RWPE2 (cell line): ENCODE measurements at regions not wholly inside any gene's neighbourhood (a gene's known extent, or its start where the extent isn't known, plus 50 kb on each side); places are given as distances from the start of the nearest gene placed in this dataset.

Experiments used
- ATAC-seq: fragments of 200-7000 bp; cut with Tn5 transposase; 3 replicates; pipeline ENCODE4 v1.9.1; 2021; ENCODE audit warnings: low read depth
- DNase-seq: peaks from one replicate; pipeline ENCODE4 v3.0.0-alpha.2; 2020; ENCODE audit warnings: low spot score
- H3K27ac ChIP-seq: fragments of 450-650 bp; 2 replicates; pipeline ENCODE4 v1.5.1; 2017; ENCODE audit warnings: mild to moderate bottlenecking; ENCODE audit not compliant: poor library complexity, severe bottlenecking
- H3K27me3 ChIP-seq: fragments of 250-450 bp; sonication (Bioruptor Pico); 2 replicates; pipeline ENCODE4 v1.5.1; 2021; ENCODE audit warnings: mild to moderate bottlenecking, moderate library complexity; ENCODE audit not compliant: insufficient read depth, poor library complexity, severe bottlenecking
- H3K36me3 ChIP-seq: fragments of 250-450 bp; sonication (Bioruptor Pico); 2 replicates; pipeline ENCODE4 v1.5.1; 2020; ENCODE audit warnings: low read depth, mild to moderate bottlenecking, moderate library complexity
- H3K4me1 ChIP-seq: fragments of 250-450 bp; sonication (Bioruptor Pico); 2 replicates; pipeline ENCODE4 v1.5.1; 2021; ENCODE audit warnings: mild to moderate bottlenecking, moderate library complexity; ENCODE audit not compliant: insufficient read depth, poor library complexity, severe bottlenecking
- H3K4me3 ChIP-seq: fragments of 250-450 bp; sonication (Bioruptor Pico); 2 replicates; pipeline ENCODE4 v1.5.1; 2021; ENCODE audit warnings: mild to moderate bottlenecking, moderate library complexity; ENCODE audit not compliant: severe bottlenecking
- H3K9me3 ChIP-seq: fragments of 250-450 bp; sonication (Bioruptor Pico); 2 replicates; pipeline ENCODE4 v1.5.1; 2021; ENCODE audit warnings: mild to moderate bottlenecking, moderate library complexity; ENCODE audit not compliant: severe bottlenecking
- CTCF ChIP-seq: fragments of 450-650 bp; IDR thresholded peaks from one replicate; pipeline ENCODE4 v1.5.1; 2017; ENCODE audit warnings: mild to moderate bottlenecking, moderate library complexity; ENCODE audit not compliant: poor library complexity, severe bottlenecking

- no peak for TF ChIP-seq CTCF
- Histone ChIP-seq H3K4me3 (no peak overlapping the region), H3K36me3 (no peaks in the 10 kb centered on the region), H3K9me3 (no peaks in the 10 kb centered on the region), H3K27ac (no peak overlapping the region), H3K4me1 (no peaks in the 10 kb centered on the region), H3K27me3 (peaks cover 8% of the 10 kb centered on the region)
- ATAC-seq (no peak), DNase-seq (no peak)
These were observed 61.4 kb upstream of the WNT4 start for GRCh38 chr1:22204057-22204840.

DNA sequence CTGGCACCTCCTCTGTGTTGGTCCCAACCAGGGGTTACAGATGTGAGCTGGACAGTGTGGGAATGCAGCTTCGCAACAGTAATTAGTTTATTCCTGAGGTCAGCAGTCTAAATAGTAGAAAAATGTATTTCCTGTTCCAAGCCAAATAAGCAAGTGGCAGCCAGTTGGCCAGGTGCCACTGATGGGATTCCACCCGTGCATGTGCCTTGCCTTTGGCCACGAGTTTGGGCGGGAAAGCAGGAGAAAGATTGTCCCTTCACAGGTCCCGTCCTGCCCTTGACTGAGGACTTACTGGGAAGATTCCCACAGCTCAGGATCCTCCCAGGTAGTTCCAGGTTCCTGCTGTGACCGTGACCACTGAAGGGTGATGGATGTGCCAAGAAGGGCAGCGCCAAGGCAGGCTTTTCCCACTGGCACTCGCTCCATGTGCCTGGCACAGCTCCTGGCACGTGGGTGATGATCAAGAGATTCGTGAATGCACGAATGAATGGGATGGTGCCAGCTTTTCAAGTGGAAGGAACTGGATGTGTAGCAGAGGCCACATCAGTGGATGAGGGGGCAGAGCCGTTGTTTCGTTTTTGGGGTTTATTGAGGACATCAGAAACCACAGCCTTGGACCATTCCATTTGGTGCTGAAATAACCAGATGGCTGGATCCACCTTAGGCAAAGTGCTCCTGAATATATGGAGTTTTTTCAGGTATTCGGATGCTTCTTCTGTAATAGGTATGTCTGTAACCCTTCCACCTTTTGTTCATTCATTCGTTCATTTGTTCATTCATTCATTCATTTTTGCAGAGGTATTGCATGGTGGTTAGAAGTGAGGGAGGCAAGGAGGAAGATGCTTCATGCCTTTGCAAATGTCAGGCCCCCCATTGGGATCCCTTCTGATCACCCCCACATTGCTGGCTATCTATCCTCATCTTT, 62.4 kb upstream of the WNT4 start:
- Histone ChIP-seq H3K27ac (no peak overlapping the region), H3K4me3 (no peak overlapping the region), H3K27me3 (peaks cover 11% of the 10 kb centered on the region), H3K4me1 (no peaks in the 10 kb centered on the region), H3K9me3 (no peaks in the 10 kb centered on the region), H3K36me3 (no peaks in the 10 kb centered on the region)
- DNase-seq: no peak
- no peak for ATAC-seq
- TF ChIP-seq CTCF: no peak

GRCh38 chr1:22206551-22207125, 63.7 kb upstream of the WNT4 start:
- peaks cover 11% of the 10 kb centered on the region for H3K27me3 ChIP-seq
- no peaks in the 10 kb centered on the region for H3K4me1 ChIP-seq
- H3K27ac ChIP-seq: no peak overlapping the region
- no peaks in the 10 kb centered on the region for H3K36me3 ChIP-seq
- no peak for DNase-seq
- no peak for TF ChIP-seq CTCF
- ATAC-seq: no peak
- H3K9me3 ChIP-seq: no peaks in the 10 kb centered on the region
- H3K4me3 ChIP-seq: no peak overlapping the region

GRCh38 chr1:22207511-22208267, 64.8 kb upstream of the WNT4 start:
- no peak overlapping the region for H3K4me3 ChIP-seq
- H3K4me1 ChIP-seq: no peaks in the 10 kb centered on the region
- no peak for DNase-seq
- H3K27ac ChIP-seq: no peak overlapping the region
- H3K9me3 ChIP-seq: no peaks in the 10 kb centered on the region
- ATAC-seq: 0 out of 3 replicates have a peak, but pooled peaks have one; percentile 21
- TF ChIP-seq CTCF: no peak
- no peaks in the 10 kb centered on the region for H3K36me3 ChIP-seq
- peaks cover 13% of the 10 kb centered on the region for H3K27me3 ChIP-seq
